ENCODE measurements at regions not wholly inside any gene's neighbourhood (a gene's known extent, or its start where the extent isn't known, plus 50 kb on each side); places are given as distances from the start of the nearest gene placed in this dataset.
"Not testable (repeated sequence)": the region's sequence is repeated elsewhere in the genome, so short reads cannot be mapped to it uniquely, and the experiment has no call there.

- H3K4me3 Mint-ChIP-seq, result no peak overlapping the region
- CTCF ChIA-PET, result no interaction called here
- H3K36me3 Mint-ChIP-seq, result no peaks in the 10 kb centered on the region
- H3K4me1 Mint-ChIP-seq, result no peaks in the 10 kb centered on the region
- peaks cover 9% of the 10 kb centered on the region for H3K9me3 Mint-ChIP-seq
- DNase-seq, result no peak
- H3K27ac Mint-ChIP-seq, result no peak overlapping the region
- H3K27me3 Mint-ChIP-seq, result no peaks in the 10 kb centered on the region
Measured at GRCh38 chr5:23763170-23763569, 255.8 kb downstream of the PRDM9 start.

GRCh38 chr5:23776684-23777083 is 269.3 kb downstream of the PRDM9 start:
- DNase-seq, result no peak
- CTCF ChIA-PET, result no interaction called here
- Mint-ChIP-seq H3K27me3 (no peaks in the 10 kb centered on the region), H3K36me3 (no peaks in the 10 kb centered on the region), H3K9me3 (peaks cover 7% of the 10 kb centered on the region), H3K27ac (no peak overlapping the region), H3K4me3 (no peak overlapping the region), H3K4me1 (no peaks in the 10 kb centered on the region)

GRCh38 chr5:23800307-23800706 is 292.9 kb downstream of the PRDM9 start:
- H3K4me1 Mint-ChIP-seq, DNase-seq, H3K27me3 Mint-ChIP-seq, H3K36me3 Mint-ChIP-seq, H3K27ac Mint-ChIP-seq, H3K4me3 Mint-ChIP-seq, CTCF ChIA-PET: not testable (repeated sequence)
- peaks cover 12% of the 10 kb centered on the region for H3K9me3 Mint-ChIP-seq

DNA sequence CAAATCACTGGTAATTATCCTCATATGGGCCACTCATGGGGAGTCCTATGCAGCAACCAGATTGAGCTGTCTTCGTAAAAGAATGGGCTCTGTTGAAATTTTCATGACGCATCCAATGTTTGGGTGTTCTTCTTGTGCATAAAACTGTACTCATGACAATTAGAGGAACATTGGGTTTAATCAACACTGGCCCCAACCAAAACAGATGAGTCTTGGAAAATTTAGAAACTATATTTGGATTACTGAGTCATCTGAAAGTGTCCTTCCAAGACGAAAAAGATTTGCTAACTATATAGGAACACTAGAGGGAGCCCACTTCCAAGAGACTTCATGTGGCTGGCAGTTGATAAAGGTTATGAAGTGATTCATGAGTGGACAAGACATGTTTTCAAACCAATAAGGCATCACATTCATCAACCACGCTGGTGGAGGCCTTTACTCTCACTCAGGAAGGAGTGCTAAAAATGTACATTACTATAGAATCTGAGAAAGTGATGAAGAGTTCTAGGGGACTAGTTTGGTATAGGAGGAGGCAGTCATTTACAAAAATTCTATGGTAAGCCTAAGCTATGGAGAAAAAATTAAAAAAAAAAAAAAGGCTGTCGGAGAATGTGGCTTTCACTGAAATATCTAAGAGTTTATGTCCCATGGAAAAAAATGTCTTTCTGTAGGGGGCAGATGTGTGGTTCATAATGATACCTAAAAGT is 313.5 kb downstream of the PRDM9 start:
- no peak overlapping the region for H3K27ac Mint-ChIP-seq
- H3K9me3 Mint-ChIP-seq, result peaks cover 12% of the 10 kb centered on the region
- CTCF ChIA-PET, result interaction anchor here (0.6 kb wide), 1 partner anchor 187 kb away, joined by 3 read pairs; no protein-coding TSS in a partner anchor
- H3K36me3 Mint-ChIP-seq, result no peaks in the 10 kb centered on the region
- no peaks in the 10 kb centered on the region for H3K27me3 Mint-ChIP-seq
- no peak for DNase-seq
- H3K4me1 Mint-ChIP-seq, result no peaks in the 10 kb centered on the region
- H3K4me3 Mint-ChIP-seq, result no peak overlapping the region

DNA sequence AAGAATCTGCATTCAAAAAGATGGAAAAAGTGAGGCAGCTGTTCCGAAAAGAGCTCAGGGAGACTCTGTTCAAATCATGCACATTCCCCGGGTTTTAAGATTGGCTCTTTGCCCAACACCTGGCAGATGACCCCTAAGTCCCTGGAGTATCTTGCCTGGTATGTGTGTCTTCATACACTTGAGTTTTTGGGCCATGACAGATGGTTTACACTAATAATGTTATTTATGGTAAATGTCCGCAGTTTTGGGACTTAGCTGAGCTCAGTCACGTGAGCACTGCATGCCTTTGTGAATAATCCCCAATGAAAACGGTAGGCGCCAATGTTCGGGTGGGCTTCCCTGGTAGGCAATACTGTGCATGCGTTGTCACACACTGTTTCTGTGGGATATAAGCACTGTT is 316.1 kb downstream of the PRDM9 start:
- no peak overlapping the region for H3K4me3 Mint-ChIP-seq
- DNase-seq, result no peak
- H3K36me3 Mint-ChIP-seq, result no peaks in the 10 kb centered on the region
- CTCF ChIA-PET, result no interaction called here
- no peak overlapping the region for H3K27ac Mint-ChIP-seq
- H3K9me3 Mint-ChIP-seq, result peaks cover 15% of the 10 kb centered on the region
- H3K4me1 Mint-ChIP-seq, result no peaks in the 10 kb centered on the region
- no peaks in the 10 kb centered on the region for H3K27me3 Mint-ChIP-seq

DNA sequence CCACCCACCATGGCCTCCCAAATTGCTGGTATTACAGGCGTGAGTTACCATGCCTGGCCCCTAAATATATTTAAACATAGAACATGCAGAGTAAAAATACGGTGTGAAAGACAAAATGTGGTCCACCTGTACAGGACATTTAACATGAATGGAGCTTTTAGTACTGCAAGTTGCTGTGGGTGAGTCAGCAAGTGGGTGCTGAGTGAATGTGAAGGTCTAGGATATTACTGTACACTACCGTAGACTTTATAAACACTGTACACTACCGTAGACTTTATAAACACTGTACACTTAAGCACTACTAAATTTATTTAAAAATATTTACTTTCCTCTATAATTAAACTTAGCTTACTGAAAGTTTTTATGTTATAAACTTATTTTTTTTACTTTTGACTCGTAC is 317.8 kb downstream of the PRDM9 start:
- CTCF ChIA-PET, result no interaction called here

GRCh38 chr5:23840083-23840482 is 332.7 kb downstream of the PRDM9 start:
- Mint-ChIP-seq H3K27ac (no peak overlapping the region), H3K4me1 (no peaks in the 10 kb centered on the region), H3K9me3 (peaks cover 13% of the 10 kb centered on the region), H3K27me3 (no peaks in the 10 kb centered on the region), H3K36me3 (no peaks in the 10 kb centered on the region), H3K4me3 (no peak overlapping the region)
- no peak for DNase-seq
- CTCF ChIA-PET, result no interaction called here

More for the DNA sequence above, 317.8 kb downstream of the PRDM9 start:
- peaks cover 15% of the 10 kb centered on the region for H3K9me3 Mint-ChIP-seq
- H3K36me3 Mint-ChIP-seq, result no peaks in the 10 kb centered on the region
- H3K27me3 Mint-ChIP-seq, result no peaks in the 10 kb centered on the region
- DNase-seq, result no peak
- no peaks in the 10 kb centered on the region for H3K4me1 Mint-ChIP-seq
- H3K27ac Mint-ChIP-seq, result no peak overlapping the region
- H3K4me3 Mint-ChIP-seq, result no peak overlapping the region

DNA sequence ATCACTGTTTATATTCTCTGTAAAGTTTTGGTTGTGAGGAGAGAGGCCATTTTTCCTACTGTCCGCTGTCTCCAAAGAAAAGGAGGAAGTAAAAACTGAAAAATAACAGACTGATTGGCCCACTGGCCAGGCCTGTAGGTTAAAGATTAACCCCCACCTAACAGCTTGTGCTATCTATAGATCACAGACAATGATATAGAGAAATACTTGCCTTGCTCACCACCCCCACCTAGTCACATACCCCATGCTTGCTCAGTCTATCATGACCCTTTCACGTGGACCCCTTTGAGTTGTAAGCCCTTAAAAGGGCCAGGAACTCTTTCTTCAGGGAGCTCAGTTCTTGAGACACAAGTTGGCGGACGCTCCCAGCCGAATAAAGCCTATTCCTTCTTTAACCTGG is 357.4 kb downstream of the PRDM9 start:
- Mint-ChIP-seq H3K9me3 (peaks cover 15% of the 10 kb centered on the region), H3K36me3 (no peaks in the 10 kb centered on the region), H3K27ac (no peak overlapping the region), H3K4me1 (no peaks in the 10 kb centered on the region), H3K4me3 (no peak overlapping the region), H3K27me3 (no peaks in the 10 kb centered on the region)
- CTCF ChIA-PET, result no interaction called here
- no peak for DNase-seq

GRCh38 chr5:23877847-23878246 is 370.4 kb downstream of the PRDM9 start:
- Mint-ChIP-seq H3K9me3 (peaks cover 4% of the 10 kb centered on the region), H3K4me1 (no peaks in the 10 kb centered on the region), H3K27ac (no peak overlapping the region), H3K36me3 (no peaks in the 10 kb centered on the region), H3K27me3 (no peaks in the 10 kb centered on the region), H3K4me3 (no peak overlapping the region)
- no peak for DNase-seq
- CTCF ChIA-PET, result no interaction called here

DNA sequence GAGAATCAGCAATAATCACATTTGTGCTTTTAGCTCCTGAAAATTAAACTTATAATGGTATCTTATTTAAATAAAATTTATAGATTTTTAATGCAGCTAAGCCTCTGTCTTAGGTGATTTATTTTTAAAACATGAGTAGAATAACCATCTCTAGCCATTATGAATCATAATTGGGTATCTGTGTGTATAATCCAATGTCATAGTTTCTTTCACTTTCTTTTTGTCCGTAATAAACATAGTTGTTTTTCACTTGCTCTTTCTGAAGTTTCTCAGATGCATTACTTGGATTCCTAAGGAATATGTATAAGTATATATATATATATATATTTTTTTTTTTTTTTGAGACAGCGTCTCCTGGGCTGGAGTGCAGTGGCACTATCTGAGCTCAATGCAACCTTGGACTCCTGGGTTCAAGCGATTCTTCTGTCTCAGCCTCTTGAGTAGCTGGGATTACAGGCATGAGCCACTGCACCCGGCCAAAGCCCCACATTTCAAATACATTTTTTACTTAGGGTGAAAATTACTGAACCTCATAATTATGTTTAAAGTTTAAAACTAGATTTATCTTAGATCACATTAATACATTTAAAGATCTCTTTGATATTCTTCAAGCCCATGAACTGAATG is 377.1 kb downstream of the PRDM9 start:
- Mint-ChIP-seq H3K27me3 (no peaks in the 10 kb centered on the region), H3K36me3 (no peaks in the 10 kb centered on the region), H3K9me3 (peaks cover 6% of the 10 kb centered on the region), H3K27ac (no peak overlapping the region), H3K4me1 (no peaks in the 10 kb centered on the region), H3K4me3 (no peak overlapping the region)
- no peak for DNase-seq
- CTCF ChIA-PET, result no interaction called here

GRCh38 chr5:23893561-23893960 is 386.2 kb downstream of the PRDM9 start:
- H3K36me3 Mint-ChIP-seq, result no peaks in the 10 kb centered on the region
- CTCF ChIA-PET, result no interaction called here
- no peaks in the 10 kb centered on the region for H3K4me1 Mint-ChIP-seq
- no peak for DNase-seq
- peaks cover 24% of the 10 kb centered on the region for H3K9me3 Mint-ChIP-seq
- no peak overlapping the region for H3K4me3 Mint-ChIP-seq
- no peaks in the 10 kb centered on the region for H3K27me3 Mint-ChIP-seq
- no peak overlapping the region for H3K27ac Mint-ChIP-seq

DNA sequence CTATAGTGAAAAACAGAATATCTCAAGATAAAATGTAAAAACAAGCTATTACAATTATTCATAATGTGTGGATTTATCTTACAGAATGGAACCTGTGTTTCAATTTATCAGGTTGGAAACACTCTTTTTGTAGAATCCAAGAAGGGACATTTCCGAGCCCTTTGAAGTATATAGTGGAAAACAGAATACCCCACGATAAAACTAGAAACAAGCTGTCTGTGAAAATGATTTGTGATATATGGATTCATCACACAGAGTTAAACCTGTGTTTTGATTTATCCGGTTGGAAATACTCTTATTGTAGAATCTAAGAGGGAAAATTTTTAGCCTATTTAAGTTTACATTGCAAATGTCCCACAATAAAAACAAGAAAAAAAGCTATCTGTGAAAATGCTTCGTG is 388.2 kb downstream of the PRDM9 start:
- Mint-ChIP-seq H3K4me1 (no peaks in the 10 kb centered on the region), H3K27me3 (no peaks in the 10 kb centered on the region), H3K4me3 (no peak overlapping the region), H3K36me3 (no peaks in the 10 kb centered on the region), H3K27ac (no peak overlapping the region), H3K9me3 (peaks cover 24% of the 10 kb centered on the region)
- DNase-seq, result no peak
- CTCF ChIA-PET, result no interaction called here

- no peak for DNase-seq
- Mint-ChIP-seq H3K4me1 (no peaks in the 10 kb centered on the region), H3K9me3 (peaks cover 20% of the 10 kb centered on the region), H3K36me3 (no peaks in the 10 kb centered on the region), H3K27ac (no peak overlapping the region), H3K4me3 (no peak overlapping the region), H3K27me3 (no peaks in the 10 kb centered on the region)
- CTCF ChIA-PET, result no interaction called here
Measured at GRCh38 chr5:23930985-23931384, 423.6 kb downstream of the PRDM9 start.

GRCh38 chr5:23951261-23951928 is 444.0 kb downstream of the PRDM9 start:
- H3K4me3 Mint-ChIP-seq, H3K27me3 Mint-ChIP-seq, H3K4me1 Mint-ChIP-seq, DNase-seq, H3K36me3 Mint-ChIP-seq, CTCF ChIA-PET, H3K27ac Mint-ChIP-seq: not testable (repeated sequence)
- peaks cover 25% of the 10 kb centered on the region for H3K9me3 Mint-ChIP-seq

- H3K9me3 Mint-ChIP-seq, result peaks cover 12% of the 10 kb centered on the region
- CTCF ChIA-PET, result no interaction called here
- H3K4me3 Mint-ChIP-seq, result no peak overlapping the region
- H3K27me3 Mint-ChIP-seq, result no peaks in the 10 kb centered on the region
- H3K27ac Mint-ChIP-seq, result no peak overlapping the region
- no peaks in the 10 kb centered on the region for H3K36me3 Mint-ChIP-seq
- DNase-seq, result no peak
- H3K4me1 Mint-ChIP-seq, result no peaks in the 10 kb centered on the region
Measured at GRCh38 chr5:23963449-23963848, 456.0 kb downstream of the PRDM9 start.

Measured in activated naive CD4-positive, alpha-beta T cell treated with anti-CD3 and anti-CD28 coated beads, Interleukin-2, amount 10 ng/mL, durations not matched to agents 7 days and 5 days (primary cell).